WI38 (cell line): ENCODE measurements at regions not wholly inside any gene's neighbourhood (a gene's known extent, or its start where the extent isn't known, plus 50 kb on each side); places are given as distances from the start of the nearest gene placed in this dataset.

ENCODE experiments used
- H3K4me3 ChIP-seq: 2 replicates; pipeline ENCODE4 v1.5.1; 2011; ENCODE audit warnings: low read depth, mild to moderate bottlenecking, control low read depth, low read length
- TF ChIP-seq, protein P1 (sequence below): IDR thresholded peaks from 2 replicates; pipeline ENCODE4 v1.5.1; 2012; ENCODE audit warnings: low read depth, mild to moderate bottlenecking, control low read depth, low read length

DNA sequence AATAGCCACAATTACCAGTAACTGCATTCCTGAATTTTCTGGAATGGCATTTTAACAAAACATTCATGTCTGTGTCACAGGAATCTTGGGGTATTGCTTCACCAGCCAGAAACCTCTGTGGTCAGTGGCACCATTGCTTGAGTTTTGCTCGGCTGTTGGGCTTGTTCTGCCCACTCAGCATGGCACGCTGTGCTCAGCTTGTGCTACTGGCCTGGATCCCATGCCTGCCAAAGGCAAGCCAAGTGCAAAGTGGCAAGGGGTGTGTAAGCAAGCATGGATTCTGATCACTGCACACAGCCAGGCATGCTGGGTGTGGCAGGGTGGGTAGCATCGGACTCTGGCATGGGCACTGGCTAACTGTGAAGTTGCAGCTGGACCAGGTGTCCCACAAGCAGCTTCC is 1150.9 kb downstream of the MRPL39 start:
- TF ChIP-seq, protein P1, sequence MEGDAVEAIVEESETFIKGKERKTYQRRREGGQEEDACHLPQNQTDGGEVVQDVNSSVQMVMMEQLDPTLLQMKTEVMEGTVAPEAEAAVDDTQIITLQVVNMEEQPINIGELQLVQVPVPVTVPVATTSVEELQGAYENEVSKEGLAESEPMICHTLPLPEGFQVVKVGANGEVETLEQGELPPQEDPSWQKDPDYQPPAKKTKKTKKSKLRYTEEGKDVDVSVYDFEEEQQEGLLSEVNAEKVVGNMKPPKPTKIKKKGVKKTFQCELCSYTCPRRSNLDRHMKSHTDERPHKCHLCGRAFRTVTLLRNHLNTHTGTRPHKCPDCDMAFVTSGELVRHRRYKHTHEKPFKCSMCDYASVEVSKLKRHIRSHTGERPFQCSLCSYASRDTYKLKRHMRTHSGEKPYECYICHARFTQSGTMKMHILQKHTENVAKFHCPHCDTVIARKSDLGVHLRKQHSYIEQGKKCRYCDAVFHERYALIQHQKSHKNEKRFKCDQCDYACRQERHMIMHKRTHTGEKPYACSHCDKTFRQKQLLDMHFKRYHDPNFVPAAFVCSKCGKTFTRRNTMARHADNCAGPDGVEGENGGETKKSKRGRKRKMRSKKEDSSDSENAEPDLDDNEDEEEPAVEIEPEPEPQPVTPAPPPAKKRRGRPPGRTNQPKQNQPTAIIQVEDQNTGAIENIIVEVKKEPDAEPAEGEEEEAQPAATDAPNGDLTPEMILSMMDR, result no peak
- H3K4me3 ChIP-seq, result no peak overlapping the region

DNA sequence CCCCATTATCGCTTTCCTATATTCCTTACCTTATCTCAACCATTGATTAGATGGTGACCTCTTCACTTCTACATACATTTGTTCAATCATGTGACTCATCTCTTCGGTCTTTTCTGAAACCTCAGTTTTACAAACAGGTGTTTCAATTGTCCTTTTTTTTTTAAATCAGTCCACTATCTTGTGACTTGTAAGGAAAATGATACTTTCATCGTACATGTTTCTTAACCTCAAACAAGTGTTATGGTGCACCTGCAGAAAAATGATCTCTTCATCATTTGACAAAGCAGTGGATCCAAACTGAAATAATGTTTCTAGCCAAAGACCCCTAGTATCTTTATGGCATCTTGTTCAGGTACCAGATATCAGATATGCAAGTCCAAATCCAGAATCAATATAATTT is 1157.2 kb downstream of the MRPL39 start:
- TF ChIP-seq, protein P1, result no peak
- H3K4me3 ChIP-seq, result no peak overlapping the region

GRCh38 chr21:24445517-24445916 is 1161.8 kb downstream of the MRPL39 start:
- TF ChIP-seq, protein P1, result no peak
- no peak overlapping the region for H3K4me3 ChIP-seq

DNA sequence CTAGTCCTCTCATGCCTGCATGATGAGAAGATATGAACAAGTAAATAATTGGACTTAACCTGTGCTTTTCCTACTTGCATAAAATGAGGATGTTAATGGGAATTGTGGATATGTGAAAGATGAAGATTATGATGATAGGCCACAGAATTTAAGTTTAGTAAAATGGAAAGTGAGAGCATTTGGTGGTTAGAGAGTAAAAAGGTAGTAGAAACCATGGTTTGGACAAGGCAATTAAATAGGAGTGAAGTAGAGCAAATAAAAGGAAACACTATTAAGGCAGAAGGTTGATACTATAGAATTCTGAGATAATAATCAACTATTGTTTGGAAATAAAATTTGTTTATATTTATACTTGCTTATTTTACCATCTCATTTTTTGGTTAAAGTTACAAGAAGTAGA is 1162.5 kb downstream of the MRPL39 start:
- TF ChIP-seq, protein P1, result no peak
- no peak overlapping the region for H3K4me3 ChIP-seq

DNA sequence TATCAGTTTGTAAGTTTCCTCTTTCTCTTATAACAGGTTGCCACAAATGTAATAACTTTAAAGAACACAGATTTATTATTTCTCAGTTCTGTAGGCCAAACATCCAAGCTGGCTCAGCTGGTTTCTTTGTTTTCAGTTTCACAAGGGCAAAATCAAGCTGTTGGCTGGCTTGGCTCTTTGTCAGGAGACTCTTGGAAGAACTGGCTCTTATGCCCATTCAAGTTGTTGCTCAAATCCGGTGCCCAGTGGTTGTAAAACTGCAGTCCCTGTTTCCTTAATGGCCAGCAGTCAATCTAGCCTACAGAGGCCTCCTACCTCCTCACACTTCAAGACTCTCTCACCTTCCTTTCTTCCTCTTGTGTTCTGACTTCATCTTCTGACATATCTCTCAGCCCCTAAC is 1171.0 kb downstream of the MRPL39 start:
- TF ChIP-seq, protein P1, result no peak
- H3K4me3 ChIP-seq, result no peak overlapping the region

GRCh38 chr21:24428591-24429199 is 1178.6 kb downstream of the MRPL39 start:
- H3K4me3 ChIP-seq, result no peak overlapping the region
- TF ChIP-seq, protein P1, result no peak

DNA sequence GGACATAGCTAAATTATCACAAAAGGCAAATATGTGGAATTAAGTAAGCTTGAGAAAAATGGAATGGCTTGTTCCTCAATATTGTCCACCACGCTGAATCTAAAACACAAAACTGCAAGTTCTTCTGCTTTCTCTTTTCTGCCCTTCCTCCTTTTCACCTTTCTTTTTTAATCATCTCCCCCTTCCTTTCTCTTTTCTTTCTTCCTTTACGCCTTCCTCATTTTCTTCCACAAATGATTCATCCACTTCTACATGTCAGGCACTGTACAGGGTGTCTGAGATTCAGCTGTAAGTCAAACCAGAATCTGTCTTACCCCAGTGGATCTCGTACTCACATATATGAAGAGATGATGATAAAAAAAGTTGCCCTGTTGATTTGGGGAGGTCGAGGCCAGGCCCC is 1182.5 kb downstream of the MRPL39 start:
- H3K4me3 ChIP-seq, result no peak overlapping the region
- TF ChIP-seq, protein P1, result no peak
